Gastrocnemius medialis (tissue), 4 donors: ENCODE measurements at regions not wholly inside any gene's neighbourhood (a gene's known extent, or its start where the extent isn't known, plus 50 kb on each side); places are given as distances from the start of the nearest gene placed in this dataset.

Experiments used
- CTCF ChIP-seq, 5 experiments: fragments of 450-650 bp in 3 of 5; fragments of 200-600 bp in 2 of 5; sonication (generic) in 2 of 5; IDR thresholded peaks in 4 of 5; conservative IDR thresholded peaks in 1 of 5; 1 replicate in 4 of 5; 2 replicates in 1 of 5; pipeline ENCODE4 v1.5.1; 2016 to 2019; ENCODE audit warnings: antibody characterized with exemption in 5 of 5, mild to moderate bottlenecking in 3 of 5, moderate library complexity in 3 of 5
- POLR2A ChIP-seq, 2 donors: fragments of 450-650 bp; IDR thresholded peaks; one replicate each; pipeline ENCODE4 v1.6.1; 2017; ENCODE audit warnings: antibody characterized with exemption in 2 of 2, mild to moderate bottlenecking in 2 of 2, moderate library complexity in 2 of 2

- no peak for TF ChIP-seq CTCF (IDR thresholded peaks at IDR 0.05 in 4 of 5, conservative IDR thresholded peaks at IDR 0.05 in 1 of 5)
- TF ChIP-seq POLR2A (IDR thresholded peaks at IDR 0.05), result no peak
These were observed 176.1 kb upstream of the NOL4 start for GRCh38 chr18:34400834-34401233.
